ENCODE measurements at regions not wholly inside any gene's neighbourhood (a gene's known extent, or its start where the extent isn't known, plus 50 kb on each side); places are given as distances from the start of the nearest gene placed in this dataset.
"Not testable (repeated sequence)": the region's sequence is repeated elsewhere in the genome, so short reads cannot be mapped to it uniquely, and the experiment has no call there.

DNA sequence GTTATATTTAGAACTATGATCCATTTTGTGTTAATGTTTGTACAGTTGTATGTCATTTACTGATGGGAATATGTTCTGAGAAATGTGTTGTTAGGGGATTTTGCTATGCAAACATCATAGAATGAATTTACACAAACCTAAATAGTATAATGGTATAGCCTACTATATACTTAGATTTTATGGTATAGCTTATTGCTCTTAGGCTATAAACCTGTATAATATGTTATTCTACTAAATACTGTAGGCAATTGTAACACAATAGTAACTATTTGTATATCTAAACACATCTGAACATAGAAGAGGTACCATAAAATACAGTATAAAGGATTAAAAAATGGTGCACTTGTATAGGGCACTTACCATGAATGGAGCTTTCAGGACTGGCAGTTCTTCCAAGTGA lies 105.4 kb upstream of the GRIN2B start:
- no peaks in the 10 kb centered on the region for H3K4me1 ChIP-seq (replicated peaks in 1 of 2)
- H3K27ac ChIP-seq: no peak overlapping the region
- TF ChIP-seq, protein P1, sequence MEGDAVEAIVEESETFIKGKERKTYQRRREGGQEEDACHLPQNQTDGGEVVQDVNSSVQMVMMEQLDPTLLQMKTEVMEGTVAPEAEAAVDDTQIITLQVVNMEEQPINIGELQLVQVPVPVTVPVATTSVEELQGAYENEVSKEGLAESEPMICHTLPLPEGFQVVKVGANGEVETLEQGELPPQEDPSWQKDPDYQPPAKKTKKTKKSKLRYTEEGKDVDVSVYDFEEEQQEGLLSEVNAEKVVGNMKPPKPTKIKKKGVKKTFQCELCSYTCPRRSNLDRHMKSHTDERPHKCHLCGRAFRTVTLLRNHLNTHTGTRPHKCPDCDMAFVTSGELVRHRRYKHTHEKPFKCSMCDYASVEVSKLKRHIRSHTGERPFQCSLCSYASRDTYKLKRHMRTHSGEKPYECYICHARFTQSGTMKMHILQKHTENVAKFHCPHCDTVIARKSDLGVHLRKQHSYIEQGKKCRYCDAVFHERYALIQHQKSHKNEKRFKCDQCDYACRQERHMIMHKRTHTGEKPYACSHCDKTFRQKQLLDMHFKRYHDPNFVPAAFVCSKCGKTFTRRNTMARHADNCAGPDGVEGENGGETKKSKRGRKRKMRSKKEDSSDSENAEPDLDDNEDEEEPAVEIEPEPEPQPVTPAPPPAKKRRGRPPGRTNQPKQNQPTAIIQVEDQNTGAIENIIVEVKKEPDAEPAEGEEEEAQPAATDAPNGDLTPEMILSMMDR (IDR thresholded peaks at IDR 0.05): no peak
- no peak for TF ChIP-seq POLR2A (IDR thresholded peaks at IDR 0.05)
- H3K9me3 ChIP-seq (replicated peaks in 1 of 3): no peaks in the 10 kb centered on the region
- intact Hi-C loops (cut with DNase I): no loop called here
- H3K4me3 ChIP-seq: no peak overlapping the region
- H3K36me3 ChIP-seq (replicated peaks in 1 of 2): no peaks in the 10 kb centered on the region
- DNase-seq: no peak
- no peaks in the 10 kb centered on the region for H3K27me3 ChIP-seq

DNA sequence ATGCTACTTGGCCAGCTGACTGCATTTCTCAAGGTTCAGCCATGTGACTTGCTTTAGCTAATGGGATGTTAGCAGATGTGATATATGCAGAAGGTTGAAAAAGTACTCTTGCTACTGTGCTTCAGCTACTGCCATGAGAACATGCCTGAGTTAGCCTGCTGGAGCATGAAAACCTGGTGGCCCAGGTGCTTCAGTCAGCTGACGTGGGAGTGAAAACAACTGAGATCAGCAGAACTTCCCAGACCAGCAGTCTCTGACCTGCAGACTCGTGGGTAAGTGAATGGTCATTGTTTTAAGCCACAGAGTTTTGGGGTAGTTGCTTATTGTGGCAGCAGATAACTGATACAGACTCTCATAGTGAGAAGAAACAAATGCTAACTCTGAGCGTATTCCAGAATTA lies 118.6 kb upstream of the GRIN2B start:
- TF ChIP-seq, protein P1 (IDR thresholded peaks at IDR 0.05): no peak
- TF ChIP-seq POLR2A (IDR thresholded peaks at IDR 0.05): no peak
- WGBS, 4 donors: 60 to 67% (median 63%) methylated on average over 3 of the region's 3 CpGs
- Histone ChIP-seq H3K36me3 (replicated peaks in 1 of 2) (no peaks in the 10 kb centered on the region), H3K9me3 (replicated peaks in 1 of 3) (no peaks in the 10 kb centered on the region), H3K27me3 (no peaks in the 10 kb centered on the region), H3K4me3 (no peak overlapping the region), H3K4me1 (replicated peaks in 1 of 2) (no peaks in the 10 kb centered on the region), H3K27ac (no peak overlapping the region)
- DNase-seq: no peak
- intact Hi-C loops (cut with DNase I): no loop called here

DNA sequence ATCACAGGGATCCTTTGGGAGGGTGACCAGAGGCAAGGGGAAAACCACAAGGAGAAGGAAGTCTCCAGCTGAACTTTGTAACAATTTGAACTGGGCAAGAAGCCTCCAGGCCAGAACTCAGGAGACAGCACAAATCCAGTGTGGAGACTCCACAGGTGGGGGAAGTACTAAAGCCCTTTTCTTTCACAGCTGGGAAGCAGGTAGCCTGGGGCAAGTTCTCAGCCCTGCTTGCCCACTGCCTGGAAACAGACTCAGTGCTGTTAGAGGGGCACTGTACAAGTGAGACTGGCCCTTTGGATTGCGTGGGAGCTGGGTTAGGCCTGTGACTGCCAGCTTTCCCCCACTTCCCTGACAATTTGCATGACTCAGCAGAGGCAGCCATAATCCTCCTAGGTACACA lies 120.2 kb upstream of the GRIN2B start:
- H3K27ac ChIP-seq; intact Hi-C loops (cut with DNase I); DNase-seq; H3K36me3 ChIP-seq (replicated peaks in 1 of 2); H3K4me1 ChIP-seq (replicated peaks in 1 of 2); H3K4me3 ChIP-seq; H3K27me3 ChIP-seq; H3K9me3 ChIP-seq (replicated peaks in 1 of 3): not testable (repeated sequence)
- 90 to 100% (median 91%) methylated on average over 1 of the region's 1 CpG; no CpG with 5 or more reads in 1 of the 4 donors for WGBS, 4 donors

DNA sequence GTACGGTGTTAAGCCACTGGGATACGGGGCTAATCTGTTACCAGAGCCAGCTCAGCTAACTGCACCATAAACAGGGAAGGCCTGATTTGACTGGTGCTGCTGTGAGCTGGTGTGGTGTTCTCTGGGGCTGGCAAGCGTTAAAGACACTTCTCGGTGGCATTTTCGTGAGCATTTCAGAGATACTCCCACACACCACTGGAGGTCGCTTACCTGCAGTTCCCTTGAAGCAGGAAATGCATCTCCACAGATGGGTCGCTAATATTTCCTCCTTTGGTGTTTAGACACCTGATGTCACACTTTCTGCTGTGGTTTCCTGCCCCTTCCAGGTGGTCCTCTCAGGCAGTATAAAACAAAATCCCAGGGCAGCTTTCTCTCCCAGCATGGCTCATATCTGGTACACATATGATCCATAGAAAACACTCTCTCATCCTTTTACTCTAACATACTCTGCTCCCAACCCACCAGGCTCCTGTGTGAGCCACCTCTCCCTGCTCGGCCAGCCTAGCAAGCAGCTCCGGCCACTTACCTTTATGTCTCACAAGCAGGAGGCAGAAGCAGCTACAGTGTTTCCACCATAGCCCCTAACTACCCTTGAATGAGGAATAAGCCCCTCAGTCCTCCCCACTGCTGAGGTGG lies 129.9 kb upstream of the GRIN2B start:
- H3K9me3 ChIP-seq (replicated peaks in 1 of 3): no peaks in the 10 kb centered on the region
- no peak overlapping the region for H3K4me3 ChIP-seq
- no peaks in the 10 kb centered on the region for H3K27me3 ChIP-seq
- TF ChIP-seq, protein P1 (IDR thresholded peaks at IDR 0.05): peak in 2 of 6 experiments; percentile 4 to 9
- no peak for TF ChIP-seq POLR2A (IDR thresholded peaks at IDR 0.05)
- no peaks in the 10 kb centered on the region for H3K36me3 ChIP-seq (replicated peaks in 1 of 2)
- H3K4me1 ChIP-seq (replicated peaks in 1 of 2): no peaks in the 10 kb centered on the region
- no peak for DNase-seq
- intact Hi-C loops (cut with DNase I): no loop called here
- WGBS, 4 donors: 26 to 43% (median 34%) methylated on average over 4 to 9 of the region's 9 CpGs
- no peak overlapping the region for H3K27ac ChIP-seq

DNA sequence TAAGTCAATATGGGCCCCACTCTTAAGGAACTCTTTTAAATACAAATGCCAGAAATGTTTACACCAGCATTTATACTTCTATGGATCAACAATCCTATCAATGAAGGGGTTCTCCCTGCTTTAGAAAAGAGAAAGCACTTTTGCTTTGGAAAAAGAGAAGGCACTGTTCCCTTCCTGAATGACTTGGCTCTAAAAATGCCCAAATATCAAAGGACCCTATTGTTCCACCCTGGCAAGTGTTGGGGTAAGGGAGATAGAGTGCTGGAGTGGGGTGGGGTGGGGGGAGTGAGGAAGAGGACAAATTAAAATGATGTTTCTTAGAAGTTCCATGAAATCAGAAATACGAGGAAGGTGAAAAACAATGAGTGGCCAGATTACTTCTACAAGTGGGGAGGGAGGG lies 131.6 kb upstream of the GRIN2B start:
- no peaks in the 10 kb centered on the region for H3K36me3 ChIP-seq (replicated peaks in 1 of 2)

More for the DNA sequence above, 131.6 kb upstream of the GRIN2B start:
- Histone ChIP-seq H3K4me3 (no peak overlapping the region), H3K27me3 (no peaks in the 10 kb centered on the region), H3K9me3 (replicated peaks in 1 of 3) (no peaks in the 10 kb centered on the region), H3K4me1 (replicated peaks in 1 of 2) (no peaks in the 10 kb centered on the region), H3K27ac (no peak overlapping the region)
- 45 to 73% (median 60%) methylated on average over 1 of the region's 1 CpG for WGBS, 4 donors
- DNase-seq: no peak
- TF ChIP-seq, protein P1 (IDR thresholded peaks at IDR 0.05): no peak
- no peak for TF ChIP-seq POLR2A (IDR thresholded peaks at IDR 0.05)
- intact Hi-C loops (cut with DNase I): no loop called here

All from adrenal gland (tissue), 9 donors.